Tibial nerve (tissue), 4 donors: ENCODE measurements at regions not wholly inside any gene's neighbourhood (a gene's known extent, or its start where the extent isn't known, plus 50 kb on each side); places are given as distances from the start of the nearest gene placed in this dataset.

ENCODE experiments used
- DNase-seq, 2 donors: peaks; one replicate each; pipeline ENCODE4 v3.0.0-alpha.2; 2019; ENCODE audit warnings: low spot score in 2 of 2
- H3K27ac ChIP-seq, 4 donors: fragments of 200-600 bp; sonication (generic) in 3 of 4; one replicate each; pipeline ENCODE4 v1.5.1; 2017 to 2019; ENCODE audit warnings: mild to moderate bottlenecking in 1 of 4
- H3K27me3 ChIP-seq, 2 donors: fragments of 200-600 bp; sonication (generic) in 1 of 2; one replicate each; pipeline versions ENCODE4 v1.5.1 to v1.6.0; 2017 to 2019
- H3K36me3 ChIP-seq, 3 donors: fragments of 200-600 bp; sonication (generic); one replicate each; pipeline ENCODE4 v1.5.1; 2018 to 2019
- H3K4me1 ChIP-seq, 4 donors: fragments of 200-600 bp; sonication (generic) in 3 of 4; one replicate each; pipeline ENCODE4 v1.5.1; 2017 to 2019
- H3K4me3 ChIP-seq, 4 donors: fragments of 200-600 bp; sonication (generic) in 3 of 4; one replicate each; pipeline ENCODE4 v1.5.1; 2017 to 2019; ENCODE audit warnings: mild to moderate bottlenecking in 1 of 4, moderate library complexity in 1 of 4
- H3K9me3 ChIP-seq, 4 donors: fragments of 200-600 bp; sonication (generic) in 3 of 4; one replicate each; pipeline ENCODE4 v1.5.1; 2017 to 2019
- CTCF ChIP-seq, 5 experiments: fragments of 200-600 bp in 3 of 5; fragments of 450-650 bp in 2 of 5; sonication (generic) in 3 of 5; IDR thresholded peaks; one replicate each; pipeline ENCODE4 v1.5.1; 2016 to 2019; ENCODE audit warnings: antibody characterized with exemption in 5 of 5, mild to moderate bottlenecking in 3 of 5, moderate library complexity in 2 of 5
- EP300 ChIP-seq, 2 donors: sonication (generic); formaldehyde crosslinking; IDR thresholded peaks; one replicate each; pipeline ENCODE4 v1.6.1; 2017; ENCODE audit warnings: antibody characterized with exemption in 2 of 2, mild to moderate bottlenecking in 1 of 2
- POLR2A ChIP-seq, 2 donors: fragments of 450-650 bp; IDR thresholded peaks; one replicate each; pipeline ENCODE4 v1.6.1; 2017; ENCODE audit warnings: antibody characterized with exemption in 2 of 2, mild to moderate bottlenecking in 2 of 2, moderate library complexity in 2 of 2
- WGBS, 2 donors: methylation state at CpG; one replicate each; pipeline ENCODE4 v1.1.5; 2018; 5-methylcytosine and 5-hydroxymethylcytosine counted together

- WGBS, 2 donors: 50 to 55% methylated on average over 3 of the region's 3 CpGs
- Histone ChIP-seq H3K27me3 (no peaks in the 10 kb centered on the region), H3K4me1 (peaks cover 0 to 18% (median 0%) of the 10 kb centered on the region in 4 donors), H3K9me3 (peaks cover 0 to 4% (median 0%) of the 10 kb centered on the region in 4 donors), H3K4me3 (no peak overlapping the region), H3K36me3 (no peaks in the 10 kb centered on the region), H3K27ac (no peak overlapping the region)
- TF ChIP-seq EP300 (IDR thresholded peaks at IDR 0.05) (no peak), POLR2A (IDR thresholded peaks at IDR 0.05) (no peak), CTCF (IDR thresholded peaks at IDR 0.05) (no peak)
- no peak for DNase-seq
These were observed 186.0 kb upstream of the MGMT start for GRCh38 chr10:129280908-129281586.

DNA sequence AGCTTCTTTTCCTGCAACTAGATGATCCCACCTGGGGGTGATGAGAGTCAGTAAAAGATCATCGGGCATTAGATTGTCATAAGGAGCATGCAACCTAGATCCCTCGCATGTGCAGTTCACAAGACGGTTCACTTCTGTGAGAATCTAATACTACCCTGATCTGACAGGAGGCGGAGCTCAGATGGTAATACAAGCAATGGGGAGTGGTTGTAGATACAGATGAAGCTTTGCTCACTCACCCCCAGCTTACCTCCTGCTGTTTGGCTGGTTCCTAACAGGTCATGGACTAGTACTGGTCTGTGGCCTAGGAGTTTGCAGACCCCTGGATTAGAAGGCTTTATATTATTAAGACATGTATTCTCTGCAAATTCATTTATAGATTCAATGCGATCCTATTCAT lies 181.6 kb upstream of the MGMT start:
- TF ChIP-seq EP300 (IDR thresholded peaks at IDR 0.05) (no peak), CTCF (IDR thresholded peaks at IDR 0.05) (no peak), POLR2A (IDR thresholded peaks at IDR 0.05) (no peak)
- no peaks in the 10 kb centered on the region for H3K27me3 ChIP-seq
- WGBS, 2 donors: 90 to 100% methylated on average over 5 of the region's 5 CpGs
- peaks cover 0 to 4% (median 0%) of the 10 kb centered on the region in 4 donors for H3K9me3 ChIP-seq
- H3K36me3 ChIP-seq: no peaks in the 10 kb centered on the region
- no peak overlapping the region for H3K4me3 ChIP-seq
- H3K4me1 ChIP-seq: peaks cover 0 to 1% (median 0%) of the 10 kb centered on the region in 4 donors
- no peak for DNase-seq
- H3K27ac ChIP-seq: no peak overlapping the region

GRCh38 chr10:129288999-129289584 lies 177.9 kb upstream of the MGMT start:
- 82 to 83% methylated on average over 6 of the region's 6 CpGs for WGBS, 2 donors
- Histone ChIP-seq H3K4me1 (no peaks in the 10 kb centered on the region), H3K9me3 (no peaks in the 10 kb centered on the region), H3K36me3 (no peaks in the 10 kb centered on the region), H3K4me3 (no peak overlapping the region), H3K27ac (no peak overlapping the region), H3K27me3 (no peaks in the 10 kb centered on the region)
- DNase-seq: no peak
- TF ChIP-seq EP300 (IDR thresholded peaks at IDR 0.05): no peak
- TF ChIP-seq POLR2A (IDR thresholded peaks at IDR 0.05): no peak
- no peak for TF ChIP-seq CTCF (IDR thresholded peaks at IDR 0.05)

DNA sequence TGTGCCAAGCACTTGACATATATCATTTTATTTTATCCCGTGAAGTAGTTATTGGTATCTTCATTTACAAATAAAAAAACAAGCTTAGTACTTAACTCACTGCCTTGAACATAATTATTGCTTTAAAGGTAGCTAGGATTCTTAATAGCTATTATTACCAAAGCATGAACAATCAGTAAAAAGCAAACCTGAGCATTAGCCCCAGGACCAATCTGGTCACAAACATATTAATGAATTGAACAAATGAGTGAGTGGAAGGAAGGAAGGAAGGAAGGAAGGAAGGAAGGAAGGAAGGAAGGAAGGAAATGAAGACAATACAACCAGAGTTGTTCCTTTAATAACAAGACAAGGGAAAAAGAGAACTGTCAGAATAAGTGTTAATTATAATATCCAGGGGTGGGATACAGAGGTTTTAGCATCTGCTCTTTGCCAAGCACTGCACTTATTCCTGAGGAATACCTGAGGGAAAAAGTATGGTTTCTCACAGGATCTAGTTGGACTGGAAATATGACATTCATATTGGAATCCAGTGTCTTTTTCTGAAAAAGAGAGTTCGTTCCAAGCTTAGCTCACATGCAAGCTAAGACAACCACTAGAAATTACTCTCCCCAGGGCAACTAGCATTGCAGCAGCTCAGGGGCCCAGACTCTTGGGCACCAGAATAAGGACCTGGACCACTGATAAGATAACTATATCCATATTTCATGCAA lies 172.9 kb upstream of the MGMT start:
- no peaks in the 10 kb centered on the region for H3K9me3 ChIP-seq
- no peaks in the 10 kb centered on the region for H3K27me3 ChIP-seq
- no peak for DNase-seq
- H3K27ac ChIP-seq: no peak overlapping the region
- no peaks in the 10 kb centered on the region for H3K4me1 ChIP-seq
- TF ChIP-seq POLR2A (IDR thresholded peaks at IDR 0.05) (no peak), CTCF (IDR thresholded peaks at IDR 0.05) (no peak), EP300 (IDR thresholded peaks at IDR 0.05) (no peak)
- 92 to 93% methylated on average over 2 of the region's 2 CpGs for WGBS, 2 donors
- H3K4me3 ChIP-seq: no peak overlapping the region
- H3K36me3 ChIP-seq: no peaks in the 10 kb centered on the region

- Histone ChIP-seq H3K4me1 (no peaks in the 10 kb centered on the region), H3K4me3 (no peak overlapping the region), H3K9me3 (no peaks in the 10 kb centered on the region), H3K36me3 (no peaks in the 10 kb centered on the region), H3K27ac (no peak overlapping the region), H3K27me3 (no peaks in the 10 kb centered on the region)
- TF ChIP-seq EP300 (IDR thresholded peaks at IDR 0.05) (no peak), POLR2A (IDR thresholded peaks at IDR 0.05) (no peak), CTCF (IDR thresholded peaks at IDR 0.05) (no peak)
- WGBS, 2 donors: 47 to 61% methylated on average over 3 of the region's 3 CpGs
- DNase-seq: no peak
These were observed 172.1 kb upstream of the MGMT start for GRCh38 chr10:129294944-129295343.
